SH-SY5Y (cell line): ENCODE measurements at regions not wholly inside any gene's neighbourhood (a gene's known extent, or its start where the extent isn't known, plus 50 kb on each side); places are given as distances from the start of the nearest gene placed in this dataset.

Source experiments
- GATA2 ChIP-seq: IDR thresholded peaks from 2 replicates; pipeline ENCODE4 v1.6.1; 2011; ENCODE audit warnings: mild to moderate bottlenecking, low read depth, low read length
- GATA3 ChIP-seq: IDR thresholded peaks from 2 replicates; pipeline ENCODE4 v1.6.1; 2011; ENCODE audit warnings: low read depth, mild to moderate bottlenecking, low read length, moderate library complexity

- no peak for TF ChIP-seq GATA3
- no peak for TF ChIP-seq GATA2
Observed at GRCh38 chr13:80716610-80717081, 375.7 kb upstream of the SPRY2 start.

GRCh38 chr13:80712026-80712425, 371.1 kb upstream of the SPRY2 start:
- TF ChIP-seq GATA2: no peak
- TF ChIP-seq GATA3: no peak

GRCh38 chr13:80708791-80709190, 367.9 kb upstream of the SPRY2 start:
- TF ChIP-seq GATA3 (no peak), GATA2 (no peak)

GRCh38 chr13:80707000-80707983, 366.4 kb upstream of the SPRY2 start:
- TF ChIP-seq GATA3: no peak
- no peak for TF ChIP-seq GATA2

GRCh38 chr13:80706164-80706471, 365.2 kb upstream of the SPRY2 start:
- TF ChIP-seq GATA3: no peak
- no peak for TF ChIP-seq GATA2

GRCh38 chr13:80705371-80706163, 364.6 kb upstream of the SPRY2 start:
- no peak for TF ChIP-seq GATA2
- no peak for TF ChIP-seq GATA3

GRCh38 chr13:80704369-80704768, 363.4 kb upstream of the SPRY2 start:
- TF ChIP-seq GATA2 (no peak), GATA3 (no peak)

- no peak for TF ChIP-seq GATA3
- TF ChIP-seq GATA2: no peak
Observed at GRCh38 chr13:80695841-80696240, 354.9 kb upstream of the SPRY2 start.

- TF ChIP-seq GATA2 (no peak), GATA3 (no peak)
Observed at GRCh38 chr13:80690208-80690607, 349.3 kb upstream of the SPRY2 start.

GRCh38 chr13:80688593-80688992, 347.7 kb upstream of the SPRY2 start:
- TF ChIP-seq GATA2 (no peak), GATA3 (no peak)

GRCh38 chr13:80685942-80686341, 345.0 kb upstream of the SPRY2 start:
- TF ChIP-seq GATA3 (no peak), GATA2 (no peak)

- TF ChIP-seq GATA2 (no peak), GATA3 (no peak)
Observed at GRCh38 chr13:80684217-80684991, 343.5 kb upstream of the SPRY2 start.

GRCh38 chr13:80680786-80681366, 339.9 kb upstream of the SPRY2 start:
- no peak for TF ChIP-seq GATA2
- no peak for TF ChIP-seq GATA3
